GM23338 (cell line): ENCODE measurements at regions not wholly inside any gene's neighbourhood (a gene's known extent, or its start where the extent isn't known, plus 50 kb on each side); places are given as distances from the start of the nearest gene placed in this dataset.

Source experiments
- CREB1 ChIP-seq: fragments of 250-450 bp; sonication (Bioruptor Pico); IDR thresholded peaks from 2 replicates; pipeline ENCODE4 v1.5.0; 2020; ENCODE audit warnings: low read depth, mild to moderate bottlenecking, moderate library complexity
- EZH2 ChIP-seq: fragments of 200-600 bp; sonication (generic); IDR thresholded peaks from one replicate; pipeline ENCODE4 v1.8.0; 2017; ENCODE audit warnings: antibody characterized with exemption, mild to moderate bottlenecking, low read depth; ENCODE audit not compliant: unreplicated experiment
- EZH2phosphoT487 ChIP-seq: fragments of 200-600 bp; sonication (generic); IDR thresholded peaks from one replicate; pipeline ENCODE4 v1.8.1; 2018; ENCODE audit warnings: antibody characterized with exemption; ENCODE audit not compliant: unreplicated experiment
- JUNB ChIP-seq: IDR thresholded peaks from one replicate; pipeline ENCODE4 v1.6.1; 2016; ENCODE audit warnings: antibody characterized with exemption; ENCODE audit not compliant: unreplicated experiment
- POLR2AphosphoS5 ChIP-seq: IDR thresholded peaks from 2 replicates; pipeline ENCODE4 v1.6.1; 2016; ENCODE audit warnings: antibody characterized with exemption, low read depth
- TF ChIP-seq, protein P1 (sequence below), 2 experiments: fragments of 200-600 bp in 1 of 2; sonication (generic) in 1 of 2; conservative IDR thresholded peaks; 2 replicates each; pipeline versions ENCODE4 v1.5.1 to v1.6.1; 2016 to 2017; ENCODE audit warnings: antibody characterized with exemption in 2 of 2, low read depth in 2 of 2, mild to moderate bottlenecking in 2 of 2, moderate library complexity in 1 of 2
- TF ChIP-seq, protein P2 (sequence below): IDR thresholded peaks from one replicate; pipeline ENCODE4 v1.6.1; 2018; ENCODE audit warnings: antibody characterized with exemption; ENCODE audit not compliant: unreplicated experiment
- TF ChIP-seq, protein P3 (sequence below): fragments of 250-450 bp; sonication (Bioruptor Pico); IDR thresholded peaks from 2 replicates; pipeline ENCODE4 v1.5.0; 2020; ENCODE audit warnings: mild to moderate bottlenecking, moderate library complexity

- TF ChIP-seq, protein P1, sequence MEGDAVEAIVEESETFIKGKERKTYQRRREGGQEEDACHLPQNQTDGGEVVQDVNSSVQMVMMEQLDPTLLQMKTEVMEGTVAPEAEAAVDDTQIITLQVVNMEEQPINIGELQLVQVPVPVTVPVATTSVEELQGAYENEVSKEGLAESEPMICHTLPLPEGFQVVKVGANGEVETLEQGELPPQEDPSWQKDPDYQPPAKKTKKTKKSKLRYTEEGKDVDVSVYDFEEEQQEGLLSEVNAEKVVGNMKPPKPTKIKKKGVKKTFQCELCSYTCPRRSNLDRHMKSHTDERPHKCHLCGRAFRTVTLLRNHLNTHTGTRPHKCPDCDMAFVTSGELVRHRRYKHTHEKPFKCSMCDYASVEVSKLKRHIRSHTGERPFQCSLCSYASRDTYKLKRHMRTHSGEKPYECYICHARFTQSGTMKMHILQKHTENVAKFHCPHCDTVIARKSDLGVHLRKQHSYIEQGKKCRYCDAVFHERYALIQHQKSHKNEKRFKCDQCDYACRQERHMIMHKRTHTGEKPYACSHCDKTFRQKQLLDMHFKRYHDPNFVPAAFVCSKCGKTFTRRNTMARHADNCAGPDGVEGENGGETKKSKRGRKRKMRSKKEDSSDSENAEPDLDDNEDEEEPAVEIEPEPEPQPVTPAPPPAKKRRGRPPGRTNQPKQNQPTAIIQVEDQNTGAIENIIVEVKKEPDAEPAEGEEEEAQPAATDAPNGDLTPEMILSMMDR (conservative IDR thresholded peaks at IDR 0.05; ENCODE audit: low read depth in 2 of 2): no peak
- TF ChIP-seq POLR2AphosphoS5: no peak
- TF ChIP-seq, protein P2, sequence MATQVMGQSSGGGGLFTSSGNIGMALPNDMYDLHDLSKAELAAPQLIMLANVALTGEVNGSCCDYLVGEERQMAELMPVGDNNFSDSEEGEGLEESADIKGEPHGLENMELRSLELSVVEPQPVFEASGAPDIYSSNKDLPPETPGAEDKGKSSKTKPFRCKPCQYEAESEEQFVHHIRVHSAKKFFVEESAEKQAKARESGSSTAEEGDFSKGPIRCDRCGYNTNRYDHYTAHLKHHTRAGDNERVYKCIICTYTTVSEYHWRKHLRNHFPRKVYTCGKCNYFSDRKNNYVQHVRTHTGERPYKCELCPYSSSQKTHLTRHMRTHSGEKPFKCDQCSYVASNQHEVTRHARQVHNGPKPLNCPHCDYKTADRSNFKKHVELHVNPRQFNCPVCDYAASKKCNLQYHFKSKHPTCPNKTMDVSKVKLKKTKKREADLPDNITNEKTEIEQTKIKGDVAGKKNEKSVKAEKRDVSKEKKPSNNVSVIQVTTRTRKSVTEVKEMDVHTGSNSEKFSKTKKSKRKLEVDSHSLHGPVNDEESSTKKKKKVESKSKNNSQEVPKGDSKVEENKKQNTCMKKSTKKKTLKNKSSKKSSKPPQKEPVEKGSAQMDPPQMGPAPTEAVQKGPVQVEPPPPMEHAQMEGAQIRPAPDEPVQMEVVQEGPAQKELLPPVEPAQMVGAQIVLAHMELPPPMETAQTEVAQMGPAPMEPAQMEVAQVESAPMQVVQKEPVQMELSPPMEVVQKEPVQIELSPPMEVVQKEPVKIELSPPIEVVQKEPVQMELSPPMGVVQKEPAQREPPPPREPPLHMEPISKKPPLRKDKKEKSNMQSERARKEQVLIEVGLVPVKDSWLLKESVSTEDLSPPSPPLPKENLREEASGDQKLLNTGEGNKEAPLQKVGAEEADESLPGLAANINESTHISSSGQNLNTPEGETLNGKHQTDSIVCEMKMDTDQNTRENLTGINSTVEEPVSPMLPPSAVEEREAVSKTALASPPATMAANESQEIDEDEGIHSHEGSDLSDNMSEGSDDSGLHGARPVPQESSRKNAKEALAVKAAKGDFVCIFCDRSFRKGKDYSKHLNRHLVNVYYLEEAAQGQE: no peak
- no peak for TF ChIP-seq CREB1
- TF ChIP-seq EZH2phosphoT487: no peak
- no peak for TF ChIP-seq EZH2
- TF ChIP-seq JUNB: no peak
- TF ChIP-seq, protein P3, sequence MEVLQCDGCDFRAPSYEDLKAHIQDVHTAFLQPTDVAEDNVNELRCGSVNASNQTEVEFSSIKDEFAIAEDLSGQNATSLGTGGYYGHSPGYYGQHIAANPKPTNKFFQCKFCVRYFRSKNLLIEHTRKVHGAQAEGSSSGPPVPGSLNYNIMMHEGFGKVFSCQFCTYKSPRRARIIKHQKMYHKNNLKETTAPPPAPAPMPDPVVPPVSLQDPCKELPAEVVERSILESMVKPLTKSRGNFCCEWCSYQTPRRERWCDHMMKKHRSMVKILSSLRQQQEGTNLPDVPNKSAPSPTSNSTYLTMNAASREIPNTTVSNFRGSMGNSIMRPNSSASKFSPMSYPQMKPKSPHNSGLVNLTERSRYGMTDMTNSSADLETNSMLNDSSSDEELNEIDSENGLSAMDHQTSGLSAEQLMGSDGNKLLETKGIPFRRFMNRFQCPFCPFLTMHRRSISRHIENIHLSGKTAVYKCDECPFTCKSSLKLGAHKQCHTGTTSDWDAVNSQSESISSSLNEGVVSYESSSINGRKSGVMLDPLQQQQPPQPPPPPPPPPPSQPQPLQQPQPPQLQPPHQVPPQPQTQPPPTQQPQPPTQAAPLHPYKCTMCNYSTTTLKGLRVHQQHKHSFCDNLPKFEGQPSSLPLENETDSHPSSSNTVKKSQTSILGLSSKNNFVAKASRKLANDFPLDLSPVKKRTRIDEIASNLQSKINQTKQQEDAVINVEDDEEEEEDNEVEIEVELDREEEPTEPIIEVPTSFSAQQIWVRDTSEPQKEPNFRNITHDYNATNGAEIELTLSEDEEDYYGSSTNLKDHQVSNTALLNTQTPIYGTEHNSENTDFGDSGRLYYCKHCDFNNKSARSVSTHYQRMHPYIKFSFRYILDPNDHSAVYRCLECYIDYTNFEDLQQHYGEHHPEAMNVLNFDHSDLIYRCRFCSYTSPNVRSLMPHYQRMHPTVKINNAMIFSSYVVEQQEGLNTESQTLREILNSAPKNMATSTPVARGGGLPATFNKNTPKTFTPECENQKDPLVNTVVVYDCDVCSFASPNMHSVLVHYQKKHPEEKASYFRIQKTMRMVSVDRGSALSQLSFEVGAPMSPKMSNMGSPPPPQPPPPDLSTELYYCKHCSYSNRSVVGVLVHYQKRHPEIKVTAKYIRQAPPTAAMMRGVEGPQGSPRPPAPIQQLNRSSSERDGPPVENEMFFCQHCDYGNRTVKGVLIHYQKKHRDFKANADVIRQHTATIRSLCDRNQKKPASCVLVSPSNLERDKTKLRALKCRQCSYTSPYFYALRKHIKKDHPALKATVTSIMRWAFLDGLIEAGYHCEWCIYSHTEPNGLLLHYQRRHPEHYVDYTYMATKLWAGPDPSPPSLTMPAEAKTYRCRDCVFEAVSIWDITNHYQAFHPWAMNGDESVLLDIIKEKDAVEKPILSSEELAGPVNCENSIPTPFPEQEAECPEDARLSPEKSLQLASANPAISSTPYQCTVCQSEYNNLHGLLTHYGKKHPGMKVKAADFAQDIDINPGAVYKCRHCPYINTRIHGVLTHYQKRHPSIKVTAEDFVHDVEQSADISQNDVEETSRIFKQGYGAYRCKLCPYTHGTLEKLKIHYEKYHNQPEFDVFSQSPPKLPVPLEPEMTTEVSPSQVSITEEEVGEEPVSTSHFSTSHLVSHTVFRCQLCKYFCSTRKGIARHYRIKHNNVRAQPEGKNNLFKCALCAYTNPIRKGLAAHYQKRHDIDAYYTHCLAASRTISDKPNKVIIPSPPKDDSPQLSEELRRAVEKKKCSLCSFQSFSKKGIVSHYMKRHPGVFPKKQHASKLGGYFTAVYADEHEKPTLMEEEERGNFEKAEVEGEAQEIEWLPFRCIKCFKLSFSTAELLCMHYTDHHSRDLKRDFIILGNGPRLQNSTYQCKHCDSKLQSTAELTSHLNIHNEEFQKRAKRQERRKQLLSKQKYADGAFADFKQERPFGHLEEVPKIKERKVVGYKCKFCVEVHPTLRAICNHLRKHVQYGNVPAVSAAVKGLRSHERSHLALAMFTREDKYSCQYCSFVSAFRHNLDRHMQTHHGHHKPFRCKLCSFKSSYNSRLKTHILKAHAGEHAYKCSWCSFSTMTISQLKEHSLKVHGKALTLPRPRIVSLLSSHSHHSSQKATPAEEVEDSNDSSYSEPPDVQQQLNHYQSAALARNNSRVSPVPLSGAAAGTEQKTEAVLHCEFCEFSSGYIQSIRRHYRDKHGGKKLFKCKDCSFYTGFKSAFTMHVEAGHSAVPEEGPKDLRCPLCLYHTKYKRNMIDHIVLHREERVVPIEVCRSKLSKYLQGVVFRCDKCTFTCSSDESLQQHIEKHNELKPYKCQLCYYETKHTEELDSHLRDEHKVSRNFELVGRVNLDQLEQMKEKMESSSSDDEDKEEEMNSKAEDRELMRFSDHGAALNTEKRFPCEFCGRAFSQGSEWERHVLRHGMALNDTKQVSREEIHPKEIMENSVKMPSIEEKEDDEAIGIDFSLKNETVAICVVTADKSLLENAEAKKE (CRISPR knock-in tag): no peak
Measured at GRCh38 chr10:128560406-128560805, 434.2 kb upstream of the MKI67 start.
